PC-3 (cell line): ENCODE measurements at regions not wholly inside any gene's neighbourhood (a gene's known extent, or its start where the extent isn't known, plus 50 kb on each side); places are given as distances from the start of the nearest gene placed in this dataset.

Source experiments
- EZH2 ChIP-seq: fragments of 300-600 bp; sonication (generic); IDR thresholded peaks from one replicate; pipeline ENCODE4 v1.6.1; 2017; ENCODE audit warnings: antibody characterized with exemption, mild to moderate bottlenecking, low read length; ENCODE audit not compliant: unreplicated experiment
- TF ChIP-seq, protein P1 (sequence below): fragments of 300-600 bp; sonication (generic); conservative IDR thresholded peaks from 2 replicates; pipeline ENCODE4 v1.5.1; 2017; ENCODE audit warnings: antibody characterized with exemption, low read depth, mild to moderate bottlenecking, low read length

GRCh38 chr15:58369261-58369701, 62.5 kb upstream of the LIPC start:
- TF ChIP-seq, protein P1, sequence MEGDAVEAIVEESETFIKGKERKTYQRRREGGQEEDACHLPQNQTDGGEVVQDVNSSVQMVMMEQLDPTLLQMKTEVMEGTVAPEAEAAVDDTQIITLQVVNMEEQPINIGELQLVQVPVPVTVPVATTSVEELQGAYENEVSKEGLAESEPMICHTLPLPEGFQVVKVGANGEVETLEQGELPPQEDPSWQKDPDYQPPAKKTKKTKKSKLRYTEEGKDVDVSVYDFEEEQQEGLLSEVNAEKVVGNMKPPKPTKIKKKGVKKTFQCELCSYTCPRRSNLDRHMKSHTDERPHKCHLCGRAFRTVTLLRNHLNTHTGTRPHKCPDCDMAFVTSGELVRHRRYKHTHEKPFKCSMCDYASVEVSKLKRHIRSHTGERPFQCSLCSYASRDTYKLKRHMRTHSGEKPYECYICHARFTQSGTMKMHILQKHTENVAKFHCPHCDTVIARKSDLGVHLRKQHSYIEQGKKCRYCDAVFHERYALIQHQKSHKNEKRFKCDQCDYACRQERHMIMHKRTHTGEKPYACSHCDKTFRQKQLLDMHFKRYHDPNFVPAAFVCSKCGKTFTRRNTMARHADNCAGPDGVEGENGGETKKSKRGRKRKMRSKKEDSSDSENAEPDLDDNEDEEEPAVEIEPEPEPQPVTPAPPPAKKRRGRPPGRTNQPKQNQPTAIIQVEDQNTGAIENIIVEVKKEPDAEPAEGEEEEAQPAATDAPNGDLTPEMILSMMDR: no peak
- no peak for TF ChIP-seq EZH2
